Bronchial epithelial cell (primary cell): ENCODE measurements at regions not wholly inside any gene's neighbourhood (a gene's known extent, or its start where the extent isn't known, plus 50 kb on each side); places are given as distances from the start of the nearest gene placed in this dataset.

Source experiments
- DNase-seq: peaks from one replicate; pipeline ENCODE4 v3.0.0-alpha.2; 2010; ENCODE audit warnings: low read depth
- FAIRE-seq: peaks from 2 replicates; lab custom pipeline; 2011; peaks lifted over from hg19 to GRCh38; lab: Jason Lieb, UNC
- H3K27me3 ChIP-seq: 2 replicates; pipeline ENCODE4 v1.5.1; 2011; ENCODE audit warnings: low read length; ENCODE audit not compliant: control insufficient read depth, insufficient read depth
- H3K36me3 ChIP-seq: 2 replicates; pipeline ENCODE4 v1.5.1; 2011; ENCODE audit warnings: low read length; ENCODE audit not compliant: control insufficient read depth, insufficient read depth
- H3K4me3 ChIP-seq: 2 replicates; pipeline ENCODE4 v1.5.1; 2011; ENCODE audit warnings: mild to moderate bottlenecking, low read depth, low read length, control low read depth
- CTCF ChIP-seq: IDR thresholded peaks from 2 replicates; pipeline ENCODE4 v1.5.1; 2011; ENCODE audit warnings: mild to moderate bottlenecking, moderate library complexity, low read length, control low read depth, inconsistent platforms; ENCODE audit not compliant: insufficient read depth, severe bottlenecking

- no peak for FAIRE-seq
- no peak for TF ChIP-seq CTCF
- H3K4me3 ChIP-seq: no peak overlapping the region
- no peaks in the 10 kb centered on the region for H3K27me3 ChIP-seq
- DNase-seq: no peak
- H3K36me3 ChIP-seq: no peaks in the 10 kb centered on the region
Observed at GRCh38 chr6:40265615-40266014, 321.5 kb downstream of the LRFN2 start.

DNA sequence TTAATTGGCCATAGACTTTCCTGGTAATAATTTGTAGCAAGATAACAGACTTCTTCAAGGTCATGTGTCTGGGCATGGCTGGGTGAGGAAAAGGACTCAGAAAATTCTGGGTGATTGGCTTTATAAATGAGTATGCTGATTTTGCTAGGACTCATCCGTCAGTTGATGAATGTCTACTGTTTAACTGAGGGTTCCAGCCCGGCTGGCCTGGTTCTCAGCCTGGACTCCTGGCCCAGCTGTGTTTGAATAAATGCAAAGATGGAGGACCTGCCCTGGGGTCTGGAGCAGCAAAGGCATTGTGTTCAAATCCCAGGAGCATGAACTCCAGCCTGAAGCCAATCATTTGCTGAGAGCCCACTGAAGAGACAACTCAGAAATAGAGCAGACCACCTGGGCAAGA is 323.2 kb downstream of the LRFN2 start:
- H3K27me3 ChIP-seq: no peaks in the 10 kb centered on the region
- H3K36me3 ChIP-seq: no peaks in the 10 kb centered on the region
- no peak for FAIRE-seq
- DNase-seq: no peak
- no peak for TF ChIP-seq CTCF
- no peak overlapping the region for H3K4me3 ChIP-seq

DNA sequence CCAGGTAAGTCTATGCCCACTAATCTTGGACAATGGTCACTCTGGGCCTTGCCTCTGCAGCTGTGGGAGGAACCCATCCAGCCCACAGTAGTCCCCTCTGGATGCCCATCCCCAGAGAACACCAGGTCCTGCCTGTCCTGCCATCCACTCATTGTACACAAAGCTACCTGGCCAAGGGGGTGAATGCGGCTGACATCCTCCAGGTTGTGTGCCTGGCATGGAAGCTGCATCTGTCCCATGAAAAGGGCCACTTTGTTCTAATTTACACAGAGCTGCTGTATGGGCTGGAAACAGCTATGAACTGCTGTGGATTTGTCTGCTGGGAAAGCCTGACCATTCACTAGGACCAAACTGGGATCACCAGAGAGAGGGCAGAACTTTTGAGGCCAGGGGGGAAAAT is 324.8 kb downstream of the LRFN2 start:
- H3K4me3 ChIP-seq: no peak overlapping the region
- H3K36me3 ChIP-seq: no peaks in the 10 kb centered on the region
- H3K27me3 ChIP-seq: no peaks in the 10 kb centered on the region
- no peak for FAIRE-seq
- no peak for TF ChIP-seq CTCF
- no peak for DNase-seq

GRCh38 chr6:40258531-40258930 is 324.3 kb upstream of the MOCS1 start:
- no peak for TF ChIP-seq CTCF
- FAIRE-seq: no peak
- DNase-seq: no peak
- Histone ChIP-seq H3K27me3 (no peaks in the 10 kb centered on the region), H3K4me3 (no peak overlapping the region), H3K36me3 (no peaks in the 10 kb centered on the region)

- FAIRE-seq (no peak), DNase-seq (no peak)
- H3K27me3 ChIP-seq: no peaks in the 10 kb centered on the region
- no peaks in the 10 kb centered on the region for H3K36me3 ChIP-seq
- no peak overlapping the region for H3K4me3 ChIP-seq
- TF ChIP-seq CTCF: no peak
Observed at GRCh38 chr6:40256831-40257230, 322.6 kb upstream of the MOCS1 start.

DNA sequence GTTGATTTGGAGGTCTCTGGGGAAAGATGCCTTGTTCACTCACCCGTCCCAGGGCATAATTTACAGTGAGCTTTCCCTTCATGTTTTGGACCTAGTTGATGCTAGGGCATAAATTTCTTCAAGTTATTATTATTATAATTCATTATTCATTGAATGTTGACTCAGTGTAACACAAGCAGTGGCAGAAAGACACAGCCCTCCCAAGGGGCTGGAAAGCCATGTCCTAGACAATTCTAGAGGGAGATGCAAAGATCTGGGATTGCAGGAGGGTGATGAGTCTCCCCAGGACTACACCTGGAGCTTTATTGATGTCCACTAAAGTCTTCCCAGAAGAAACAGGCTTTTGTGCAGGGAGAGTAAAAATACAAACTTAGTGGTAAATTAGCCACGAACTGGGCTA is 322.0 kb upstream of the MOCS1 start:
- DNase-seq (no peak), FAIRE-seq (no peak)
- TF ChIP-seq CTCF: no peak
- Histone ChIP-seq H3K36me3 (no peaks in the 10 kb centered on the region), H3K27me3 (no peaks in the 10 kb centered on the region), H3K4me3 (no peak overlapping the region)
